GM12878 (cell line): ENCODE measurements at regions not wholly inside any gene's neighbourhood (a gene's known extent, or its start where the extent isn't known, plus 50 kb on each side); places are given as distances from the start of the nearest gene placed in this dataset.

Experiments used
- ATAC-seq: fragments of 200-7000 bp; cut with Tn5 transposase; 3 replicates; pipeline ENCODE4 v1.9.1; 2020; ENCODE audit warnings: mild to moderate bottlenecking, moderate library complexity
- BruUV-seq: library from RNA; stranded (reverse); fragments of 400-500 nt; replicated peaks from 2 replicates; lab custom pipeline; 2021; lab: Mats Ljungman, UMichigan
- CTCF ChIA-PET: fragments of 300-600 bp; sonication (Branson Sonifier 250); formaldehyde crosslinking; extraction: SDS; loops from one replicate; lab custom pipeline; 2021; ENCODE audit warnings: inconsistent platforms; lab: Yijun Ruan, JAX
- POLR2A ChIA-PET: fragments of 350-600 bp; formaldehyde crosslinking; extraction: SDS; loops from one replicate; lab custom pipeline; 2021; ENCODE audit warnings: inconsistent platforms; lab: Charles Lee
- RAD21 ChIA-PET: fragments of 300-600 bp; sonication (Branson Sonifier 250); formaldehyde crosslinking; loops from one replicate; lab custom pipeline; 2023; ENCODE audit warnings: antibody characterized with exemption; ENCODE audit not compliant: unreplicated experiment; lab: Charles Lee
- SMC1A ChIA-PET: fragments of 300-600 bp; sonication (Branson Sonifier 250); formaldehyde crosslinking; loops from one replicate; lab custom pipeline; 2023; ENCODE audit not compliant: unreplicated experiment, uncharacterized antibody; lab: Charles Lee
- DNase-seq: peaks from one replicate; pipeline ENCODE4 v3.0.0-alpha.2; 2011; ENCODE audit warnings: low read depth, low spot score
- FAIRE-seq: peaks from 3 replicates; lab custom pipeline; 2011; peaks lifted over from hg19 to GRCh38; lab: Jason Lieb, UNC
- H2AFZ ChIP-seq: 2 replicates; pipeline ENCODE4 v1.6.0; 2011; ENCODE audit warnings: low read depth, low read length, control low read depth; ENCODE audit not compliant: control insufficient read depth
- H3K27ac ChIP-seq: 2 replicates; pipeline ENCODE4 v1.5.1; 2011; ENCODE audit warnings: control low read depth; ENCODE audit not compliant: control insufficient read depth, insufficient read depth
- H3K27me3 ChIP-seq, 2 experiments: replicated peaks in 1 of 2; 2 replicates each; pipeline versions ENCODE4 v1.6.0 to v1.6.1; 2011; ENCODE audit warnings: low read length in 1 of 2; ENCODE audit not compliant: control insufficient read depth in 2 of 2, insufficient read depth in 2 of 2
- H3K36me3 ChIP-seq, 2 experiments: 2 replicates each; pipeline ENCODE4 v1.5.1; 2011; ENCODE audit warnings: low read length in 1 of 2; ENCODE audit not compliant: control insufficient read depth in 2 of 2, insufficient read depth in 2 of 2
- H3K4me1 ChIP-seq: 2 replicates; pipeline ENCODE4 v1.6.1; 2011; ENCODE audit warnings: mild to moderate bottlenecking, low read length, moderate library complexity, mixed read lengths; ENCODE audit not compliant: control insufficient read depth, insufficient read depth
- H3K4me2 ChIP-seq: 2 replicates; pipeline ENCODE4 v1.6.0; 2011; ENCODE audit warnings: control low read depth; ENCODE audit not compliant: control insufficient read depth, insufficient read depth
- H3K4me3 ChIP-seq: fragments of 200-600 bp; sonication (generic); 2 replicates; pipeline ENCODE4 v1.5.1; 2016
- H3K79me2 ChIP-seq: 2 replicates; pipeline ENCODE4 v1.6.0; 2011; ENCODE audit warnings: low read length; ENCODE audit not compliant: control insufficient read depth, insufficient read depth
- H3K9ac ChIP-seq: 2 replicates; pipeline ENCODE4 v1.8.0; 2011; ENCODE audit warnings: low read length, control low read depth, mixed read lengths; ENCODE audit not compliant: control insufficient read depth, insufficient read depth
- H3K9me3 ChIP-seq: replicated peaks from 3 replicates; pipeline ENCODE4 v1.5.1; 2011; ENCODE audit warnings: mild to moderate bottlenecking, low read length; ENCODE audit not compliant: control insufficient read depth, insufficient read depth
- H4K20me1 ChIP-seq: 2 replicates; pipeline ENCODE4 v1.6.0; 2011; ENCODE audit not compliant: control insufficient read depth, insufficient read depth
- GABPA ChIP-seq: IDR thresholded peaks from 2 replicates; pipeline ENCODE4 v1.6.1; 2014; ENCODE audit warnings: antibody characterized with exemption, low read depth, mild to moderate bottlenecking, inconsistent platforms
- GATAD2B ChIP-seq: fragments of 450-650 bp; conservative IDR thresholded peaks from 2 replicates; pipeline ENCODE4 v1.6.1; 2017; ENCODE audit warnings: low read depth, mild to moderate bottlenecking, moderate library complexity
- NFYA ChIP-seq: IDR thresholded peaks from 2 replicates; pipeline ENCODE4 v1.6.1; 2011; ENCODE audit warnings: low read depth, mild to moderate bottlenecking, low read length, improper control_type of control experiment, borderline replicate concordance
- RFX5 ChIP-seq: IDR thresholded peaks from 2 replicates; pipeline ENCODE4 v1.6.1; 2011; ENCODE audit warnings: low read depth, low read length, improper control_type of control experiment
- SP1 ChIP-seq: IDR thresholded peaks from one replicate; pipeline ENCODE4 v1.6.1; 2011; ENCODE audit warnings: low read depth, low read length
- SUZ12 ChIP-seq: fragments of 200-600 bp; sonication (generic); IDR thresholded peaks from one replicate; pipeline ENCODE4 v1.6.1; 2018; ENCODE audit warnings: antibody characterized with exemption, mild to moderate bottlenecking; ENCODE audit not compliant: unreplicated experiment
- WGBS: methylation state at CpG from one replicate; pipeline ENCODE4 v1.1.6; 2016; ENCODE audit warnings: low lambda C conversion rate; ENCODE audit not compliant: insufficient replicate concordance, insufficient coverage; ENCODE audit errors: missing lambda C conversion rate; 5-methylcytosine and 5-hydroxymethylcytosine counted together
- in situ Hi-C: fragments of 300-500 bp; cut with MboI; formaldehyde crosslinking; loops from 9 replicates; pipeline ENCODE4 v1.14.3; 2018; ENCODE audit warnings: mixed read lengths
- intact Hi-C: fragments of 100-400 bp; cut with micrococcal nuclease; formaldehyde crosslinking; loops from one replicate; pipeline ENCODE4 v1.14.2; 2022; ENCODE audit not compliant: unreplicated experiment
- TF ChIP-seq, protein P1 (sequence below): IDR thresholded peaks from 2 replicates; pipeline ENCODE4 v1.6.1; 2012; ENCODE audit warnings: low read depth, low read length, improper control_type of control experiment
- TF ChIP-seq, protein P2 (sequence below): fragments of 450-650 bp; formaldehyde crosslinking; IDR thresholded peaks from 2 replicates; pipeline ENCODE4 v1.4.0; 2020; ENCODE audit warnings: mild to moderate bottlenecking, moderate library complexity
- TF ChIP-seq, protein P3 (sequence below): IDR thresholded peaks from 2 replicates; pipeline ENCODE4 v1.6.1; 2011; ENCODE audit warnings: mild to moderate bottlenecking, low read depth, low read length, moderate library complexity; ENCODE audit not compliant: insufficient replicate concordance
- TF ChIP-seq, protein P4 (sequence below): fragments of 450-650 bp; IDR thresholded peaks from 2 replicates; pipeline ENCODE4 v1.6.1; 2017; ENCODE audit warnings: low read depth, mild to moderate bottlenecking, moderate library complexity

DNA sequence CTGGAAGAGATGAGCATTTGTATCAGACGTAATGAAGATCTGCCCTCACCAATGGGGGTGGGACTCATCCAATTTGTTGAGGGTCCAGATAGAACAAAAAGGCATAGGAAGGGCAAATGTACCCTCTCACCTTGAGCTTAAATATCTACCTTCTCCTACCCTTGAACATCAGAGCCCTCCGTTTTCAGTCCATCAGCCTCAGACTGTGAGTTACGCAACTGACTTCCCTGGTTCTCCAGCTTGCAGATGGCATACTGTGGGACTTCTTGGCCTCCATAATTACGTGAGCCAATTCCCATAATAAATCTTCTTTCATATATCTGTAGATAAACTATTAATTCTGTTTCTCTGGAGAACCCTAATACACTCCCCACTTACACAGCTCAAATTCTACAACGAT lies 56.5 kb upstream of the GUCY1A1 start:
- TF ChIP-seq RFX5 (no peak), GATAD2B (no peak), SUZ12 (no peak), NFYA (no peak), GABPA (no peak), SP1 (no peak)
- TF ChIP-seq, protein P1, sequence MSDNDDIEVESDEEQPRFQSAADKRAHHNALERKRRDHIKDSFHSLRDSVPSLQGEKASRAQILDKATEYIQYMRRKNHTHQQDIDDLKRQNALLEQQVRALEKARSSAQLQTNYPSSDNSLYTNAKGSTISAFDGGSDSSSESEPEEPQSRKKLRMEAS, result no peak
- TF ChIP-seq, protein P2, sequence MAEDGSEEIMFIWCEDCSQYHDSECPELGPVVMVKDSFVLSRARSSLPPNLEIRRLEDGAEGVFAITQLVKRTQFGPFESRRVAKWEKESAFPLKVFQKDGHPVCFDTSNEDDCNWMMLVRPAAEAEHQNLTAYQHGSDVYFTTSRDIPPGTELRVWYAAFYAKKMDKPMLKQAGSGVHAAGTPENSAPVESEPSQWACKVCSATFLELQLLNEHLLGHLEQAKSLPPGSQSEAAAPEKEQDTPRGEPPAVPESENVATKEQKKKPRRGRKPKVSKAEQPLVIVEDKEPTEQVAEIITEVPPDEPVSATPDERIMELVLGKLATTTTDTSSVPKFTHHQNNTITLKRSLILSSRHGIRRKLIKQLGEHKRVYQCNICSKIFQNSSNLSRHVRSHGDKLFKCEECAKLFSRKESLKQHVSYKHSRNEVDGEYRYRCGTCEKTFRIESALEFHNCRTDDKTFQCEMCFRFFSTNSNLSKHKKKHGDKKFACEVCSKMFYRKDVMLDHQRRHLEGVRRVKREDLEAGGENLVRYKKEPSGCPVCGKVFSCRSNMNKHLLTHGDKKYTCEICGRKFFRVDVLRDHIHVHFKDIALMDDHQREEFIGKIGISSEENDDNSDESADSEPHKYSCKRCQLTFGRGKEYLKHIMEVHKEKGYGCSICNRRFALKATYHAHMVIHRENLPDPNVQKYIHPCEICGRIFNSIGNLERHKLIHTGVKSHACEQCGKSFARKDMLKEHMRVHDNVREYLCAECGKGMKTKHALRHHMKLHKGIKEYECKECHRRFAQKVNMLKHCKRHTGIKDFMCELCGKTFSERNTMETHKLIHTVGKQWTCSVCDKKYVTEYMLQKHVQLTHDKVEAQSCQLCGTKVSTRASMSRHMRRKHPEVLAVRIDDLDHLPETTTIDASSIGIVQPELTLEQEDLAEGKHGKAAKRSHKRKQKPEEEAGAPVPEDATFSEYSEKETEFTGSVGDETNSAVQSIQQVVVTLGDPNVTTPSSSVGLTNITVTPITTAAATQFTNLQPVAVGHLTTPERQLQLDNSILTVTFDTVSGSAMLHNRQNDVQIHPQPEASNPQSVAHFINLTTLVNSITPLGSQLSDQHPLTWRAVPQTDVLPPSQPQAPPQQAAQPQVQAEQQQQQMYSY (CRISPR knock-in tag), result no peak
- TF ChIP-seq, protein P3, sequence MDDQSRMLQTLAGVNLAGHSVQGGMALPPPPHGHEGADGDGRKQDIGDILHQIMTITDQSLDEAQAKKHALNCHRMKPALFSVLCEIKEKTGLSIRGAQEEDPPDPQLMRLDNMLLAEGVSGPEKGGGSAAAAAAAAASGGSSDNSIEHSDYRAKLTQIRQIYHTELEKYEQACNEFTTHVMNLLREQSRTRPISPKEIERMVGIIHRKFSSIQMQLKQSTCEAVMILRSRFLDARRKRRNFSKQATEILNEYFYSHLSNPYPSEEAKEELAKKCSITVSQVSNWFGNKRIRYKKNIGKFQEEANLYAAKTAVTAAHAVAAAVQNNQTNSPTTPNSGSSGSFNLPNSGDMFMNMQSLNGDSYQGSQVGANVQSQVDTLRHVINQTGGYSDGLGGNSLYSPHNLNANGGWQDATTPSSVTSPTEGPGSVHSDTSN, result no peak
- TF ChIP-seq, protein P4, sequence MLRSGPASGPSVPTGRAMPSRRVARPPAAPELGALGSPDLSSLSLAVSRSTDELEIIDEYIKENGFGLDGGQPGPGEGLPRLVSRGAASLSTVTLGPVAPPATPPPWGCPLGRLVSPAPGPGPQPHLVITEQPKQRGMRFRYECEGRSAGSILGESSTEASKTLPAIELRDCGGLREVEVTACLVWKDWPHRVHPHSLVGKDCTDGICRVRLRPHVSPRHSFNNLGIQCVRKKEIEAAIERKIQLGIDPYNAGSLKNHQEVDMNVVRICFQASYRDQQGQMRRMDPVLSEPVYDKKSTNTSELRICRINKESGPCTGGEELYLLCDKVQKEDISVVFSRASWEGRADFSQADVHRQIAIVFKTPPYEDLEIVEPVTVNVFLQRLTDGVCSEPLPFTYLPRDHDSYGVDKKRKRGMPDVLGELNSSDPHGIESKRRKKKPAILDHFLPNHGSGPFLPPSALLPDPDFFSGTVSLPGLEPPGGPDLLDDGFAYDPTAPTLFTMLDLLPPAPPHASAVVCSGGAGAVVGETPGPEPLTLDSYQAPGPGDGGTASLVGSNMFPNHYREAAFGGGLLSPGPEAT, result no peak
- Histone ChIP-seq H3K27ac (no peak overlapping the region), H3K4me1 (no peaks in the 10 kb centered on the region), H3K27me3 (no peaks in the 10 kb centered on the region; a peak in 1 of 4 replicates), H3K9me3 (no peaks in the 10 kb centered on the region), H3K36me3 (no peaks in the 10 kb centered on the region), H2AFZ (no peak overlapping the region), H3K9ac (no peak overlapping the region), H3K4me2 (no peak overlapping the region), H3K79me2 (no peaks in the 10 kb centered on the region), H4K20me1 (no peaks in the 10 kb centered on the region), H3K4me3 (no peak overlapping the region)
- in situ Hi-C loops, result no loop called here
- WGBS, result 71% methylated on average over 5 of the region's 5 CpGs
- CTCF ChIA-PET, result interaction anchor here (0.6 to 1.0 kb wide), 4 partner anchors 15 to 81 kb away, joined by 3 to 5 read pairs (median 3); no protein-coding TSS in a partner anchor
- DNase-seq (no peak), FAIRE-seq (no peak), ATAC-seq (no peak)
- BruUV-seq, result no TSS peak
- intact Hi-C loops, result no loop called here
- SMC1A ChIA-PET, result interaction anchor here (0.8 to 4.1 kb wide), 9 partner anchors 8 to 177 kb away, joined by 3 to 11 read pairs (median 7); no protein-coding TSS in a partner anchor
- RAD21 ChIA-PET, result interaction anchor here (0.8 to 1.6 kb wide), 8 partner anchors 14 to 119 kb away, joined by 3 to 10 read pairs (median 3); no protein-coding TSS in a partner anchor
- POLR2A ChIA-PET, result interaction anchor here (0.5 to 1.7 kb wide), 4 partner anchors 11 to 177 kb away, joined by 3 to 6 read pairs (median 4); no protein-coding TSS in a partner anchor
